H9 (cell line): ENCODE measurements at regions not wholly inside any gene's neighbourhood (a gene's known extent, or its start where the extent isn't known, plus 50 kb on each side); places are given as distances from the start of the nearest gene placed in this dataset.

Source experiments
- DNase-seq: peaks from one replicate; pipeline ENCODE4 v3.0.0-alpha.2; 2017
- H2AFZ ChIP-seq: one replicate; pipeline ENCODE4 v1.6.1; 2013; ENCODE audit warnings: mild to moderate bottlenecking, low read length, control low read depth, moderate library complexity
- H2AK5ac ChIP-seq: 2 replicates; pipeline ENCODE4 v1.6.1; 2013; ENCODE audit warnings: low read length, control low read depth, mixed read lengths; ENCODE audit not compliant: insufficient read length
- H2BK120ac ChIP-seq: one replicate; pipeline ENCODE4 v1.6.1; 2013; ENCODE audit warnings: low read depth, mild to moderate bottlenecking, low read length, control low read depth, inconsistent platforms; ENCODE audit not compliant: poor library complexity, severe bottlenecking
- H2BK12ac ChIP-seq: 2 replicates; pipeline ENCODE4 v1.6.1; 2013; ENCODE audit warnings: low read length, control low read depth, mixed read lengths, low read depth; ENCODE audit not compliant: insufficient read length
- H2BK15ac ChIP-seq: 2 replicates; pipeline ENCODE4 v1.6.1; 2013; ENCODE audit warnings: low read depth, low read length, control low read depth
- H2BK20ac ChIP-seq: one replicate; pipeline ENCODE4 v1.6.1; 2013; ENCODE audit warnings: low read depth, mild to moderate bottlenecking, low read length, control low read depth, inconsistent platforms; ENCODE audit not compliant: poor library complexity, severe bottlenecking
- H2BK5ac ChIP-seq: 2 replicates; pipeline ENCODE4 v1.6.1; 2013; ENCODE audit warnings: low read length, control low read depth, mixed read lengths; ENCODE audit not compliant: insufficient read length
- H3K14ac ChIP-seq: 2 replicates; pipeline ENCODE4 v1.6.1; 2013; ENCODE audit warnings: low read length, control low read depth; ENCODE audit not compliant: insufficient read depth
- H3K18ac ChIP-seq: 2 replicates; pipeline ENCODE4 v1.6.1; 2013; ENCODE audit warnings: low read depth, mild to moderate bottlenecking, mixed read lengths, low read length, control low read depth; ENCODE audit not compliant: insufficient read length
- H3K23ac ChIP-seq: 2 replicates; pipeline ENCODE4 v1.6.1; 2013; ENCODE audit warnings: low read length, control low read depth, mixed read lengths, low read depth; ENCODE audit not compliant: insufficient read length
- H3K23me2 ChIP-seq: 2 replicates; pipeline ENCODE4 v1.6.1; 2013; ENCODE audit warnings: low read depth, mild to moderate bottlenecking, mixed read lengths, low read length, control low read depth; ENCODE audit not compliant: insufficient read length, poor library complexity, severe bottlenecking
- H3K27ac ChIP-seq: 2 replicates; pipeline ENCODE4 v1.5.1; 2013; ENCODE audit warnings: low read length, control low read depth, mixed read lengths, low read depth; ENCODE audit not compliant: insufficient read length
- H3K27me3 ChIP-seq: 2 replicates; pipeline ENCODE4 v1.6.1; 2013; ENCODE audit warnings: low read length, control low read depth, inconsistent platforms; ENCODE audit not compliant: insufficient read depth
- H3K4ac ChIP-seq: 2 replicates; pipeline ENCODE4 v1.6.1; 2013; ENCODE audit warnings: low read depth, mild to moderate bottlenecking, control low read depth, inconsistent platforms, low read length, moderate library complexity
- H3K4me1 ChIP-seq: 2 replicates; pipeline ENCODE4 v1.6.1; 2013; ENCODE audit warnings: low read length, control low read depth, inconsistent platforms; ENCODE audit not compliant: insufficient read depth
- H3K4me2 ChIP-seq: 2 replicates; pipeline ENCODE4 v1.6.1; 2013; ENCODE audit warnings: low read length, control low read depth, mixed read lengths; ENCODE audit not compliant: insufficient read length, insufficient read depth
- H3K56ac ChIP-seq: 2 replicates; pipeline ENCODE4 v1.6.1; 2013; ENCODE audit warnings: low read depth, mild to moderate bottlenecking, mixed read lengths, low read length, control low read depth; ENCODE audit not compliant: insufficient read length
- H3K79me1 ChIP-seq: 2 replicates; pipeline ENCODE4 v1.6.1; 2013; ENCODE audit warnings: low read depth, mild to moderate bottlenecking, moderate library complexity, low read length, control low read depth, inconsistent platforms; ENCODE audit not compliant: insufficient read depth, poor library complexity, severe bottlenecking
- H3K79me2 ChIP-seq: 2 replicates; pipeline ENCODE4 v1.6.1; 2013; ENCODE audit warnings: low read length, control low read depth, inconsistent platforms; ENCODE audit not compliant: insufficient read depth
- H3K9ac ChIP-seq: 2 replicates; pipeline ENCODE4 v1.6.1; 2013; ENCODE audit warnings: low read length, control low read depth, mixed read lengths; ENCODE audit not compliant: insufficient read length; ENCODE audit errors: extremely low read depth
- H3K9me3 ChIP-seq: one replicate; pipeline ENCODE4 v1.6.1; 2013; ENCODE audit warnings: low read depth, low read length, inconsistent platforms; ENCODE audit not compliant: control insufficient read depth
- H3T11ph ChIP-seq: one replicate; pipeline ENCODE4 v1.6.1; 2013; ENCODE audit warnings: mild to moderate bottlenecking, low read length, control low read depth, inconsistent platforms
- H4K20me1 ChIP-seq: one replicate; pipeline ENCODE4 v1.6.1; 2013; ENCODE audit not compliant: control insufficient read depth, insufficient read length, insufficient read depth
- H4K5ac ChIP-seq: 2 replicates; pipeline ENCODE4 v1.6.1; 2013; ENCODE audit warnings: low read depth, mild to moderate bottlenecking, mixed read lengths, low read length, control low read depth; ENCODE audit not compliant: insufficient read length
- H4K8ac ChIP-seq: replicated peaks from 2 replicates; pipeline ENCODE4 v1.6.1; 2013; ENCODE audit warnings: low read length, control low read depth, mixed read lengths, low read depth; ENCODE audit not compliant: insufficient read length
- H4K91ac ChIP-seq: 2 replicates; pipeline ENCODE4 v1.6.1; 2013; ENCODE audit warnings: low read depth, mild to moderate bottlenecking, moderate library complexity, mixed read lengths, low read length, control low read depth; ENCODE audit not compliant: insufficient read length
- H3K27ac Mint-ChIP-seq, 3 experiments: 2 replicates in 2 of 3; 3 replicates in 1 of 3; pipeline ENCODE4 v1.8.0; 2020 to 2021; ENCODE audit warnings: mixed read lengths in 3 of 3, mild to moderate bottlenecking in 1 of 3, moderate library complexity in 1 of 3
- H3K27me3 Mint-ChIP-seq: 2 replicates; pipeline ENCODE4 v1.8.0; 2021; ENCODE audit warnings: low read depth, mild to moderate bottlenecking, moderate library complexity, mixed read lengths
- H3K36me3 Mint-ChIP-seq, 3 experiments: 2 replicates in 2 of 3; 3 replicates in 1 of 3; pipeline ENCODE4 v1.8.0; 2020 to 2021; ENCODE audit warnings: low read depth in 3 of 3, mixed read lengths in 3 of 3; ENCODE audit not compliant: insufficient read depth in 1 of 3
- H3K4me1 Mint-ChIP-seq, 2 experiments: 2 replicates each; pipeline ENCODE4 v1.8.0; 2020; ENCODE audit warnings: mixed read lengths in 2 of 2
- H3K4me3 Mint-ChIP-seq, 2 experiments: 2 replicates in 1 of 2; 3 replicates in 1 of 2; pipeline ENCODE4 v1.8.0; 2020 to 2021; ENCODE audit warnings: mild to moderate bottlenecking in 2 of 2, mixed read lengths in 2 of 2, moderate library complexity in 1 of 2
- H3K9me3 Mint-ChIP-seq, 2 experiments: 2 replicates in 1 of 2; 3 replicates in 1 of 2; pipeline ENCODE4 v1.8.0; 2020; ENCODE audit warnings: mild to moderate bottlenecking in 2 of 2, mixed read lengths in 2 of 2, moderate library complexity in 1 of 2
- whole genome bisulfite sequencing: extraction: QIAGEN DNeasy Blood & Tissue Kit; methylation state at CpG from one replicate; pipeline ENCODE4 v1.1.7; 2013; ENCODE audit warnings: missing lambda C conversion rate, low lambda C conversion rate, mixed read lengths; ENCODE audit not compliant: insufficient read length; ENCODE audit errors: extremely low coverage; 5-methylcytosine and 5-hydroxymethylcytosine counted together
- TF ChIP-seq, protein P1 (sequence below): fragments of 200-600 bp; sonication (generic); conservative IDR thresholded peaks from 3 replicates; pipeline ENCODE4 v1.8.0; 2021; ENCODE audit warnings: antibody characterized with exemption, mild to moderate bottlenecking

DNA sequence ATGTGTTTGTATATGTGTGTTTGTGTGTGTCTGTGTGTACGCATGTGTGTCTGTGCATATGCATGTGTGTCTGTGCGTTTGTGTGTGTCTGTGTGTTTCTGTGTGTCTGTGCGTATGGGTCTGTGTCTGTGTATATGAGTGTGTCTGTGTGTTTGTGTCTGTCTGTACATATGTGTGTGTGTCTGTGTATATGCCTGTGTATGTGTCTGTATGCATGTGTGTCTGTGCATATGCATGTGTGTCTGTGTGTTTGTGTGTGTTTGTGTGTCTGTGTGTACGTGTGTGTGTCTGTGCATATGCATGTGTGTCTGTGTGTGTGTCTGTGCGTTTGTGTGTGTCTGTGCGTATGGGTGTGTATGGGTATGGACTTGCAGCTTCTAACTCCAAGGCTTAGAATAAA is 174.0 kb upstream of the NOX3 start:
- no peaks in the 10 kb centered on the region for H3K79me1 ChIP-seq
- peaks cover 2% of the 10 kb centered on the region; the same call in 1 of the 2 replicates for H3K27me3 Mint-ChIP-seq
- H2BK5ac ChIP-seq = no peak overlapping the region
- peaks cover 3 to 5% (median 4%) of the 10 kb centered on the region in 3 experiments; a peak in 5 of 7 replicates for H3K36me3 Mint-ChIP-seq
- H2AFZ ChIP-seq = no peak overlapping the region
- no peaks in the 10 kb centered on the region for H3K79me2 ChIP-seq
- no peak overlapping the region for H3K4me3 Mint-ChIP-seq
- no peaks in the 10 kb centered on the region for H3K9me3 ChIP-seq
- no peak overlapping the region for H3K14ac ChIP-seq
- TF ChIP-seq, protein P1, sequence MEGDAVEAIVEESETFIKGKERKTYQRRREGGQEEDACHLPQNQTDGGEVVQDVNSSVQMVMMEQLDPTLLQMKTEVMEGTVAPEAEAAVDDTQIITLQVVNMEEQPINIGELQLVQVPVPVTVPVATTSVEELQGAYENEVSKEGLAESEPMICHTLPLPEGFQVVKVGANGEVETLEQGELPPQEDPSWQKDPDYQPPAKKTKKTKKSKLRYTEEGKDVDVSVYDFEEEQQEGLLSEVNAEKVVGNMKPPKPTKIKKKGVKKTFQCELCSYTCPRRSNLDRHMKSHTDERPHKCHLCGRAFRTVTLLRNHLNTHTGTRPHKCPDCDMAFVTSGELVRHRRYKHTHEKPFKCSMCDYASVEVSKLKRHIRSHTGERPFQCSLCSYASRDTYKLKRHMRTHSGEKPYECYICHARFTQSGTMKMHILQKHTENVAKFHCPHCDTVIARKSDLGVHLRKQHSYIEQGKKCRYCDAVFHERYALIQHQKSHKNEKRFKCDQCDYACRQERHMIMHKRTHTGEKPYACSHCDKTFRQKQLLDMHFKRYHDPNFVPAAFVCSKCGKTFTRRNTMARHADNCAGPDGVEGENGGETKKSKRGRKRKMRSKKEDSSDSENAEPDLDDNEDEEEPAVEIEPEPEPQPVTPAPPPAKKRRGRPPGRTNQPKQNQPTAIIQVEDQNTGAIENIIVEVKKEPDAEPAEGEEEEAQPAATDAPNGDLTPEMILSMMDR = no peak
- DNase-seq = no peak
- no peaks in the 10 kb centered on the region; a peak in 1 of 5 replicates for H3K9me3 Mint-ChIP-seq
- H3K4me2 ChIP-seq = no peak overlapping the region
- H3K27ac ChIP-seq = no peak overlapping the region
- no peaks in the 10 kb centered on the region; the same call in 1 of the 2 replicates for H3K27me3 ChIP-seq
- H3T11ph ChIP-seq = no peak overlapping the region
- no peak overlapping the region for H3K18ac ChIP-seq
- no peak overlapping the region for H4K5ac ChIP-seq
- no peak overlapping the region for H4K8ac ChIP-seq
- no peaks in the 10 kb centered on the region for H3K4me1 ChIP-seq
- no peak overlapping the region for H2BK15ac ChIP-seq
- H4K20me1 ChIP-seq = no peaks in the 10 kb centered on the region
- no peak overlapping the region for H3K56ac ChIP-seq
- no peak overlapping the region for H2AK5ac ChIP-seq
- peaks cover 27 to 36% of the 10 kb centered on the region in 2 experiments for H3K4me1 Mint-ChIP-seq
- H3K23ac ChIP-seq = no peak overlapping the region
- no CpG with 5 or more reads among the region's 6 CpGs for WGBS
- no peak overlapping the region for H3K27ac Mint-ChIP-seq
- H4K91ac ChIP-seq = no peak overlapping the region
- no peaks in the 10 kb centered on the region for H3K23me2 ChIP-seq
- H2BK12ac ChIP-seq = no peak overlapping the region
- H3K4ac ChIP-seq = no peak overlapping the region
- no peak overlapping the region for H2BK120ac ChIP-seq
- H3K9ac ChIP-seq = no peak overlapping the region
- no peak overlapping the region for H2BK20ac ChIP-seq
